Stimulated activated CD4-positive, alpha-beta T cell treated with anti-CD3 and anti-CD28 coated beads, Interleukin-15, amount 100 ng/mL, for 1 hour (primary cell): ENCODE measurements at regions not wholly inside any gene's neighbourhood (a gene's known extent, or its start where the extent isn't known, plus 50 kb on each side); places are given as distances from the start of the nearest gene placed in this dataset.

Experiments used
- DNase-seq, 2 donors: peaks; one replicate each; pipeline ENCODE4 v3.0.0-alpha.2; 2020; ENCODE audit warnings: low read depth in 1 of 2, low spot score in 1 of 2

GRCh38 chr15:69624816-69625215 lies 172.2 kb downstream of the RPLP1 start:
- DNase-seq, result no peak

GRCh38 chr15:69625328-69625727 lies 172.7 kb downstream of the RPLP1 start:
- DNase-seq, result no peak

- DNase-seq, result no peak
Observed at GRCh38 chr15:69626095-69627066, 173.8 kb downstream of the RPLP1 start.

- DNase-seq, result no peak
Observed at GRCh38 chr15:69627548-69628158, 175.0 kb downstream of the RPLP1 start.

- DNase-seq, result no peak
Observed at GRCh38 chr15:69628256-69629093, 175.9 kb downstream of the RPLP1 start.

GRCh38 chr15:69629631-69630161 lies 177.1 kb downstream of the RPLP1 start:
- no peak for DNase-seq

GRCh38 chr15:69631005-69631404 lies 178.4 kb downstream of the RPLP1 start:
- no peak for DNase-seq

GRCh38 chr15:69631978-69632377 lies 179.4 kb downstream of the RPLP1 start:
- DNase-seq, result no peak

GRCh38 chr15:69634860-69635259 lies 182.2 kb downstream of the RPLP1 start:
- DNase-seq, result no peak

- DNase-seq, result no peak
Observed at GRCh38 chr15:69636169-69636915, 183.7 kb downstream of the RPLP1 start.

GRCh38 chr15:69637818-69638217 lies 185.2 kb downstream of the RPLP1 start:
- no peak for DNase-seq

GRCh38 chr15:69643476-69643875 lies 190.9 kb downstream of the RPLP1 start:
- no peak for DNase-seq

- no peak for DNase-seq
Observed at GRCh38 chr15:69643971-69644370, 191.4 kb downstream of the RPLP1 start.

- no peak for DNase-seq
Observed at GRCh38 chr15:69644876-69645275, 192.3 kb downstream of the RPLP1 start.

- no peak for DNase-seq
Observed at GRCh38 chr15:69647142-69647513, 194.5 kb downstream of the RPLP1 start.

GRCh38 chr15:69648212-69648611 lies 195.6 kb downstream of the RPLP1 start:
- no peak for DNase-seq

- no peak for DNase-seq
Observed at GRCh38 chr15:69648775-69649735, 196.4 kb downstream of the RPLP1 start.

GRCh38 chr15:69652293-69652692 lies 199.7 kb downstream of the RPLP1 start:
- no peak for DNase-seq

- no peak for DNase-seq
Observed at GRCh38 chr15:69652751-69653305, 200.2 kb downstream of the RPLP1 start.
